Loucy (cell line): ENCODE measurements at regions not wholly inside any gene's neighbourhood (a gene's known extent, or its start where the extent isn't known, plus 50 kb on each side); places are given as distances from the start of the nearest gene placed in this dataset.

Experiments
- H2AFZ ChIP-seq: fragments of 200-600 bp; sonication (generic); 2 replicates; pipeline ENCODE4 v1.6.0; 2016; ENCODE audit warnings: antibody characterized with exemption, mild to moderate bottlenecking, low read length, moderate library complexity
- H3F3A ChIP-seq: fragments of 200-600 bp; 2 replicates; pipeline ENCODE4 v1.6.0; 2016; ENCODE audit warnings: antibody characterized with exemption, low read depth, mild to moderate bottlenecking
- H3K27me3 ChIP-seq: fragments of 200-600 bp; sonication (generic); 2 replicates; pipeline ENCODE4 v1.6.1; 2014; ENCODE audit warnings: low read length, mild to moderate bottlenecking; ENCODE audit not compliant: insufficient read depth, poor library complexity, severe bottlenecking
- H3K36me3 ChIP-seq: fragments of 200-600 bp; sonication (generic); 2 replicates; pipeline ENCODE4 v1.6.1; 2016; ENCODE audit warnings: low read length; ENCODE audit not compliant: insufficient read depth
- H3K4me1 ChIP-seq: fragments of 200-600 bp; sonication (generic); 2 replicates; pipeline ENCODE4 v1.5.1; 2014; ENCODE audit warnings: low read length, mild to moderate bottlenecking; ENCODE audit not compliant: insufficient read depth, poor library complexity, severe bottlenecking
- H3K4me2 ChIP-seq: fragments of 200-600 bp; sonication (generic); 2 replicates; pipeline ENCODE4 v1.6.0; 2014; ENCODE audit warnings: antibody characterized with exemption, low read length, low read depth, mild to moderate bottlenecking; ENCODE audit not compliant: poor library complexity, severe bottlenecking
- H3K4me3 ChIP-seq: fragments of 200-600 bp; sonication (generic); 2 replicates; pipeline ENCODE4 v1.5.1; 2014; ENCODE audit warnings: low read length, mild to moderate bottlenecking, mixed read lengths; ENCODE audit not compliant: poor library complexity, severe bottlenecking
- H3K79me2 ChIP-seq: fragments of 200-600 bp; sonication (generic); 2 replicates; pipeline ENCODE4 v1.6.1; 2014; ENCODE audit warnings: low read length; ENCODE audit not compliant: insufficient read depth
- H3K9ac ChIP-seq: fragments of 200-600 bp; sonication (generic); 2 replicates; pipeline ENCODE4 v1.6.0; 2014; ENCODE audit warnings: mild to moderate bottlenecking, low read depth, low read length, moderate library complexity; ENCODE audit not compliant: poor library complexity, severe bottlenecking
- H3K9me2 ChIP-seq: fragments of 200-600 bp; sonication (generic); replicated peaks from 2 replicates; pipeline ENCODE4 v1.6.1; 2016; ENCODE audit warnings: low read depth, low read length, mixed read lengths
- H3K9me3 ChIP-seq: fragments of 200-600 bp; sonication (generic); 2 replicates; pipeline ENCODE4 v1.6.1; 2014; ENCODE audit warnings: mild to moderate bottlenecking, antibody characterized with exemption, low read length, low read depth; ENCODE audit not compliant: insufficient read depth
- H4K20me1 ChIP-seq: fragments of 200-600 bp; sonication (generic); 2 replicates; pipeline ENCODE4 v1.6.0; 2014; ENCODE audit warnings: antibody characterized with exemption, low read length, mild to moderate bottlenecking; ENCODE audit not compliant: insufficient read depth, poor library complexity, severe bottlenecking
- EZH2phosphoT487 ChIP-seq: fragments of 200-600 bp; IDR thresholded peaks from 2 replicates; pipeline ENCODE4 v1.6.1; 2018; ENCODE audit warnings: antibody characterized with exemption, mild to moderate bottlenecking, moderate library complexity, borderline replicate concordance
- TF ChIP-seq, protein P1 (sequence below): fragments of 200-600 bp; sonication (generic); conservative IDR thresholded peaks from 2 replicates; pipeline ENCODE4 v1.5.1; 2014; ENCODE audit warnings: mild to moderate bottlenecking, antibody characterized with exemption, low read length

DNA sequence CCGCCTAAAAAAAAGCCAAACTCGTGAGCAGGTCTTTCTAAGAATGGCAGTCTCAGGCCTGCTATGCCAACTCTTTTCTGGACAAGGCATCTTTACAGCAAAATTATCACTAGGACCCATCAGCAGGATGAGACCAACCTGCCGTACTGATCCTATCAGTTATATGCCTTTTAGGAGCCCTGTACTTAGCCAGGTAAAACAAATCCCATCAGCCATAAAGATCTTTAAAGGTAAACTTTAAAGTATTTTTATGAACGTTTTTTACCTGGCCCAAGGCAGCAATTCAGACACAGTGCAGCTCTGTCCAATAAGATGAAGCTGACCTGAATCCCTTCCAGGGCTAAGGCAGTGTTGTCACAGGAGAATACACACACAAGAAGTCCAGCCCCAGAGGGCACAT lies 51.3 kb upstream of the TGM3 start:
- no peaks in the 10 kb centered on the region for H3K9me2 ChIP-seq
- H3K9me3 ChIP-seq: no peaks in the 10 kb centered on the region
- TF ChIP-seq EZH2phosphoT487: no peak
- TF ChIP-seq, protein P1, sequence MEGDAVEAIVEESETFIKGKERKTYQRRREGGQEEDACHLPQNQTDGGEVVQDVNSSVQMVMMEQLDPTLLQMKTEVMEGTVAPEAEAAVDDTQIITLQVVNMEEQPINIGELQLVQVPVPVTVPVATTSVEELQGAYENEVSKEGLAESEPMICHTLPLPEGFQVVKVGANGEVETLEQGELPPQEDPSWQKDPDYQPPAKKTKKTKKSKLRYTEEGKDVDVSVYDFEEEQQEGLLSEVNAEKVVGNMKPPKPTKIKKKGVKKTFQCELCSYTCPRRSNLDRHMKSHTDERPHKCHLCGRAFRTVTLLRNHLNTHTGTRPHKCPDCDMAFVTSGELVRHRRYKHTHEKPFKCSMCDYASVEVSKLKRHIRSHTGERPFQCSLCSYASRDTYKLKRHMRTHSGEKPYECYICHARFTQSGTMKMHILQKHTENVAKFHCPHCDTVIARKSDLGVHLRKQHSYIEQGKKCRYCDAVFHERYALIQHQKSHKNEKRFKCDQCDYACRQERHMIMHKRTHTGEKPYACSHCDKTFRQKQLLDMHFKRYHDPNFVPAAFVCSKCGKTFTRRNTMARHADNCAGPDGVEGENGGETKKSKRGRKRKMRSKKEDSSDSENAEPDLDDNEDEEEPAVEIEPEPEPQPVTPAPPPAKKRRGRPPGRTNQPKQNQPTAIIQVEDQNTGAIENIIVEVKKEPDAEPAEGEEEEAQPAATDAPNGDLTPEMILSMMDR: no peak
- no peaks in the 10 kb centered on the region for H3F3A ChIP-seq
- H3K79me2 ChIP-seq: no peaks in the 10 kb centered on the region
- H4K20me1 ChIP-seq: no peaks in the 10 kb centered on the region
- H3K36me3 ChIP-seq: no peaks in the 10 kb centered on the region
- H3K4me3 ChIP-seq: no peak overlapping the region
- H3K4me2 ChIP-seq: no peak overlapping the region
- H3K9ac ChIP-seq: no peak overlapping the region
- no peaks in the 10 kb centered on the region for H3K4me1 ChIP-seq
- peak overlapping the region; percentile 14; the same call in 1 of the 2 replicates for H2AFZ ChIP-seq
- no peaks in the 10 kb centered on the region for H3K27me3 ChIP-seq

DNA sequence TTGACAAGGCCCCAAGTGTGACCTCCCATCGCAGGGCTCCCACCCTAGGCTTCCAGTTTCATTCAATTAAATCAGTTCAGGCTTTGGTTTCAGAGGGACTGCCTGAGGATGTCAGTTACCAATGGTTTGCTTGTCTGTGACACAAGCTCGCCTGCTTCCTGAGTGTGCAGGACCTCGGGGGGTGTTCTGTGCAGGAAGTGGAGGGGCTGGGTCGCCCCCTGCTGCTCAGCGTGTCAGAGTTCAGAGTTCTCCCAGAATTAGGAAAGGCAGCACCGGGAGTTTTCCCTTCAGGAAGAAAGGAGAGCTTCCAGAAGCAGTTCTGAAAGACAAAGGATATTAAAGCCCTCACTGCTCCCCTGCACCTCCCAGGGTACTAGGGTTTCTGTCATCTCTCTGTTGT lies 50.8 kb upstream of the TGM3 start:
- H2AFZ ChIP-seq: peak overlapping the region; percentile 14; the same call in 1 of the 2 replicates
- no peaks in the 10 kb centered on the region for H3K27me3 ChIP-seq
- no peaks in the 10 kb centered on the region for H3K9me3 ChIP-seq
- H3K36me3 ChIP-seq: no peaks in the 10 kb centered on the region
- H3F3A ChIP-seq: no peaks in the 10 kb centered on the region
- no peaks in the 10 kb centered on the region for H3K4me1 ChIP-seq
- H3K9ac ChIP-seq: no peak overlapping the region
- no peak overlapping the region for H3K4me3 ChIP-seq
- no peaks in the 10 kb centered on the region for H3K9me2 ChIP-seq
- H3K79me2 ChIP-seq: no peaks in the 10 kb centered on the region
- no peak overlapping the region for H3K4me2 ChIP-seq
- H4K20me1 ChIP-seq: no peaks in the 10 kb centered on the region
- no peak for TF ChIP-seq EZH2phosphoT487
- TF ChIP-seq, protein P1: peak; percentile 36

DNA sequence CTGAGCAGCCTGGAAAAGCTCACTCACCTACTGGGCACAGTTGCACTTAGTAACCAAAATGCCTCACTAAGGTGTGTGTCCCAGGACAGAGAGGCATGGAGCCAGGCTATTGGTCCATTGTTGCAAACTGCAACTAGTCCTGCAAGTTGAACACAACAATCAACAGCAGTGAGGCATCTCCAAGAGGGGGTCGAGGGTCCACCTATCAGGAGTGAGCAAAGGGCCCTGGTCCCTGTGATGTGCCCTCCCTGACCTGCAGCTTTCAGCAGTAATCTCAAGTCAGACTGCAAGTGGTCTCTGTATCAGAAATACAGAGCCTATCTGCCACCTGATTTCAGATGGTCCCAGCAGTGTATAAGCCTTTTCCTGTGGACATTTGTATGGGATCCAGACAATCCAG lies 50.2 kb upstream of the TGM3 start:
- Histone ChIP-seq H2AFZ (no peak overlapping the region), H3K9me2 (no peaks in the 10 kb centered on the region), H3K4me1 (no peaks in the 10 kb centered on the region)

More for the DNA sequence above, 50.2 kb upstream of the TGM3 start:
- TF ChIP-seq, protein P1: no peak
- no peak for TF ChIP-seq EZH2phosphoT487
- Histone ChIP-seq H4K20me1 (no peaks in the 10 kb centered on the region), H3K4me3 (no peak overlapping the region), H3K4me2 (no peak overlapping the region), H3K27me3 (no peaks in the 10 kb centered on the region), H3K36me3 (no peaks in the 10 kb centered on the region), H3K9ac (no peak overlapping the region), H3K9me3 (no peaks in the 10 kb centered on the region), H3F3A (no peaks in the 10 kb centered on the region), H3K79me2 (no peaks in the 10 kb centered on the region)
